ENCODE measurements at regions not wholly inside any gene's neighbourhood (a gene's known extent, or its start where the extent isn't known, plus 50 kb on each side); places are given as distances from the start of the nearest gene placed in this dataset.
A peak's percentile ranks its signal among the peaks of the same experiment; 100 is the strongest.

DNA sequence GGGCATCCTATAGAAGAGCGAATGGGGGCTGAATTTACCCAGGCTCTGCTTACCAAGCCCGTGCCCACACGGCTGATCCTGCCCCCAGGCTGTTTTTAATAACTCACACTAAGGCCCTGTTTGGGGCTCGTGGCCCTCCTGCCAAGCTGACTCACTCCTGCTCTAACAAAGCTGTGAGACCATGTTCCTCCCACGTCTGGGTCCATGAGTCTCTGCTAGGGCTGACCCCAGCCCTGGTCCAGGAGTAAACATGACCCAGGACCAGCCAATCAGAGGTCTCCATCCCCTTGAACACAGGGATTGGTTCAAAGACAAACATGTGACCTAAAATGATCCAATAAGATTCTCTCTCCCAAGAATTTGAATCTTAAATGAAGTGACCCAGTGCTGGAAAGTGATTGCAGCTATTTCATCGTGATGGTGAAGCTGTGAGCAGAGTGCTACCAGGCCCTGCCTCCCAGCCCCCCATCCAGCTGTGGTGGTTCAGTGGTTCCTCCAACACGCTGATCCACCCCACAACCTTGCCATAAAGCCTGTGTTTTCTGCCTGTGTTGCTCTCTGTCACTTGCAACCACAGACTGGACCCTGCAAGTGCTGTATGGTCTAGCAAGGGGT is 57.2 kb downstream of the C16orf82 start:
- H3K9ac ChIP-seq (ENCODE audit: low read depth, low read length) = no peak overlapping the region
- H2AFZ ChIP-seq (ENCODE audit: low read depth, low read length) = no peak overlapping the region
- H3K9me3 ChIP-seq (ENCODE audit: insufficient read depth, low read length, severe bottlenecking) = peaks cover 4% of the 10 kb centered on the region
- no peak overlapping the region for H3K27ac ChIP-seq (ENCODE audit: low read length)
- H3K36me3 ChIP-seq (ENCODE audit: insufficient read depth, low read length) = no peaks in the 10 kb centered on the region
- H4K20me1 ChIP-seq (ENCODE audit: insufficient read depth, low read length) = no peaks in the 10 kb centered on the region
- no peak overlapping the region for H3K4me3 ChIP-seq (ENCODE audit: low read depth in 1 of 2, low read length in 2 of 2)
- H3K79me2 ChIP-seq (ENCODE audit: insufficient read depth, low read length) = no peaks in the 10 kb centered on the region
- no peak for DNase-seq
- H3K4me2 ChIP-seq (ENCODE audit: insufficient read depth, low read length) = no peak overlapping the region
- ATAC-seq (ENCODE audit: insufficient read depth, low read depth) = no peak
- no peak for TF ChIP-seq EZH2 (IDR thresholded peaks at IDR 0.05; ENCODE audit: borderline replicate concordance, low read depth, low read length, severe bottlenecking)
- TF ChIP-seq, protein P1, sequence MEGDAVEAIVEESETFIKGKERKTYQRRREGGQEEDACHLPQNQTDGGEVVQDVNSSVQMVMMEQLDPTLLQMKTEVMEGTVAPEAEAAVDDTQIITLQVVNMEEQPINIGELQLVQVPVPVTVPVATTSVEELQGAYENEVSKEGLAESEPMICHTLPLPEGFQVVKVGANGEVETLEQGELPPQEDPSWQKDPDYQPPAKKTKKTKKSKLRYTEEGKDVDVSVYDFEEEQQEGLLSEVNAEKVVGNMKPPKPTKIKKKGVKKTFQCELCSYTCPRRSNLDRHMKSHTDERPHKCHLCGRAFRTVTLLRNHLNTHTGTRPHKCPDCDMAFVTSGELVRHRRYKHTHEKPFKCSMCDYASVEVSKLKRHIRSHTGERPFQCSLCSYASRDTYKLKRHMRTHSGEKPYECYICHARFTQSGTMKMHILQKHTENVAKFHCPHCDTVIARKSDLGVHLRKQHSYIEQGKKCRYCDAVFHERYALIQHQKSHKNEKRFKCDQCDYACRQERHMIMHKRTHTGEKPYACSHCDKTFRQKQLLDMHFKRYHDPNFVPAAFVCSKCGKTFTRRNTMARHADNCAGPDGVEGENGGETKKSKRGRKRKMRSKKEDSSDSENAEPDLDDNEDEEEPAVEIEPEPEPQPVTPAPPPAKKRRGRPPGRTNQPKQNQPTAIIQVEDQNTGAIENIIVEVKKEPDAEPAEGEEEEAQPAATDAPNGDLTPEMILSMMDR (IDR thresholded peaks at IDR 0.05; ENCODE audit: borderline replicate concordance, extremely low read depth, low read length, poor library complexity, severe bottlenecking) = no peak
- no peaks in the 10 kb centered on the region for H3K4me1 ChIP-seq (ENCODE audit: insufficient read depth, low read length)
- H3K27me3 ChIP-seq (ENCODE audit: insufficient read depth, low read length, poor library complexity) = no peaks in the 10 kb centered on the region

DNA sequence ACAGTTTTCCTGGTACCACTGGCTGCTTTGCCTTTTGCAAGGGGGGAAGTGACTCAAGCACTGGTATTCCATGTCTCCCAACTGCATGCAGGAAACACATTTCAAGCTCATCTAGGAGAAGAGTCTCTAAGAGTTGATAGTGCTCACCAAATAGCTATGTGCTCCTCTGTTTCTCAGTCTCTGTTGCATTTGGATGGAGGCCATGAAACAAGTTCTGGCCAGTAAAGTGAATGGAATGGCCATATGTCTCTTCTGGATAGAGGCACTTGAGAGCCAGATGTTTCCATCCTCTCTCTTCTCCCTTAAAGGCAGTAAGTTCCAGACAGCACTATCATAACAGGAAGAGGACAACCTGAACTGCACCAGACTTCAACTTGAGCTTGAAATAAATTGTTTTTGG is 60.6 kb downstream of the C16orf82 start:
- H3K27me3 ChIP-seq (ENCODE audit: insufficient read depth, low read length, poor library complexity) = no peaks in the 10 kb centered on the region

DNA sequence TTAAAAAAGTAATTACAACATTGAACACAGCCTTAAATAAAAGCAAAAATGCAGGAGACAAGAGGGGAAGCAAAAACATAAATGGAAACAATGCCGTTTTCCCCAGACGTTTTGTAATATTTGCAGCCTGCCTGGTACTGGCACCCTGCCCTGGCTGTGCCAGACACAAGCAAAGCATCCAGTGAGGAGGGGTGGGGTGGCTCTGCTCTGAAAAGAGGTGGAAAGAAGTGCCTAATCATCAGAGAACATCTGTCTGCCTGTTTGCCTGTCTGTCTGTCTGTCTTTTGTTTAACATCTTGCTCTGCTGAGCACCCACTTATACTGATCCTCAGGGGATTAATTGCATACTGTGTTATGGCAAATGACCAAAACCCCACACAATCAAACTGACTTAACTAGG is 62.7 kb downstream of the C16orf82 start:
- Histone ChIP-seq H3K4me2 (ENCODE audit: insufficient read depth, low read length) (no peak overlapping the region), H3K4me1 (ENCODE audit: insufficient read depth, low read length) (no peaks in the 10 kb centered on the region), H3K9me3 (ENCODE audit: insufficient read depth, low read length, severe bottlenecking) (peaks cover 8% of the 10 kb centered on the region), H4K20me1 (ENCODE audit: insufficient read depth, low read length) (no peaks in the 10 kb centered on the region), H2AFZ (ENCODE audit: low read depth, low read length) (0 out of 2 replicates have a peak overlapping the region, but pooled peaks have one; percentile 7), H3K27ac (ENCODE audit: low read length) (no peak overlapping the region), H3K9ac (ENCODE audit: low read depth, low read length) (no peak overlapping the region), H3K27me3 (ENCODE audit: insufficient read depth, low read length, poor library complexity) (no peaks in the 10 kb centered on the region), H3K79me2 (ENCODE audit: insufficient read depth, low read length) (no peaks in the 10 kb centered on the region), H3K4me3 (ENCODE audit: low read depth in 1 of 2, low read length in 2 of 2) (no peak overlapping the region), H3K36me3 (ENCODE audit: insufficient read depth, low read length) (no peaks in the 10 kb centered on the region)
- TF ChIP-seq EZH2 (IDR thresholded peaks at IDR 0.05; ENCODE audit: borderline replicate concordance, low read depth, low read length, severe bottlenecking) = no peak
- TF ChIP-seq, protein P1 (IDR thresholded peaks at IDR 0.05; ENCODE audit: borderline replicate concordance, extremely low read depth, low read length, poor library complexity, severe bottlenecking) = no peak
- no peak for DNase-seq
- ATAC-seq (ENCODE audit: insufficient read depth, low read depth) = no peak

More for the DNA sequence above, 60.6 kb downstream of the C16orf82 start:
- no peak overlapping the region for H3K4me3 ChIP-seq (ENCODE audit: low read depth in 1 of 2, low read length in 2 of 2)
- H3K9ac ChIP-seq (ENCODE audit: low read depth, low read length) = no peak overlapping the region
- H4K20me1 ChIP-seq (ENCODE audit: insufficient read depth, low read length) = no peaks in the 10 kb centered on the region
- H3K4me2 ChIP-seq (ENCODE audit: insufficient read depth, low read length) = no peak overlapping the region
- TF ChIP-seq EZH2 (IDR thresholded peaks at IDR 0.05; ENCODE audit: borderline replicate concordance, low read depth, low read length, severe bottlenecking) = no peak
- no peaks in the 10 kb centered on the region for H3K36me3 ChIP-seq (ENCODE audit: insufficient read depth, low read length)
- no peaks in the 10 kb centered on the region for H3K4me1 ChIP-seq (ENCODE audit: insufficient read depth, low read length)
- DNase-seq = no peak
- no peak for ATAC-seq (ENCODE audit: insufficient read depth, low read depth)
- H3K27ac ChIP-seq (ENCODE audit: low read length) = no peak overlapping the region
- H3K79me2 ChIP-seq (ENCODE audit: insufficient read depth, low read length) = no peaks in the 10 kb centered on the region
- H2AFZ ChIP-seq (ENCODE audit: low read depth, low read length) = no peak overlapping the region
- H3K9me3 ChIP-seq (ENCODE audit: insufficient read depth, low read length, severe bottlenecking) = peaks cover 3% of the 10 kb centered on the region

DNA sequence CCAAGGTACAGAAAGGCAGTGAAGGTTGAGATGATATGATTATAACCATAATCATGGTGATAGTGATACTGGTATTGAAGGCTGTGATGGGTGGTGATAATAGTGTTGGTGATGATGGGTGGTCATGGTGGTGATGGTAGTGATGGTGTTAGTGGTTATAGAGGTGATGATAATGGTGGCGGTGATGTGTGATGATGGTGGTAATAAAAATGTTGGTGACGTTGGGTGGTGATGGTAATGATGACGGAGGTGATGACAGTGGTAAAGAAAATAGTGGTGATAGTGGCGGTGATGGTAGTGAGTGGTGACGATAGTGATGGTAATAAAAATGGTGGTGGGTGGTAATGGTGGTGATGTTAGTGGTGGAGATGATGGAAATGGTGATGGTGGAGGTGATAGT is 65.1 kb upstream of the KDM8 start:
- H3K4me3 ChIP-seq (ENCODE audit: low read depth in 1 of 2, low read length in 2 of 2) = no peak overlapping the region
- no peaks in the 10 kb centered on the region for H3K4me1 ChIP-seq (ENCODE audit: insufficient read depth, low read length)
- H3K9me3 ChIP-seq (ENCODE audit: insufficient read depth, low read length, severe bottlenecking) = no peaks in the 10 kb centered on the region
- no peak overlapping the region for H3K27ac ChIP-seq (ENCODE audit: low read length)
- TF ChIP-seq, protein P1 (IDR thresholded peaks at IDR 0.05; ENCODE audit: borderline replicate concordance, extremely low read depth, low read length, poor library complexity, severe bottlenecking) = no peak
- no peak for TF ChIP-seq EZH2 (IDR thresholded peaks at IDR 0.05; ENCODE audit: borderline replicate concordance, low read depth, low read length, severe bottlenecking)
- H3K4me2 ChIP-seq (ENCODE audit: insufficient read depth, low read length) = no peak overlapping the region
- H4K20me1 ChIP-seq (ENCODE audit: insufficient read depth, low read length) = no peaks in the 10 kb centered on the region
- no peak overlapping the region for H2AFZ ChIP-seq (ENCODE audit: low read depth, low read length)
- DNase-seq = no peak
- H3K79me2 ChIP-seq (ENCODE audit: insufficient read depth, low read length) = no peaks in the 10 kb centered on the region
- no peaks in the 10 kb centered on the region for H3K27me3 ChIP-seq (ENCODE audit: insufficient read depth, low read length, poor library complexity)
- no peaks in the 10 kb centered on the region for H3K36me3 ChIP-seq (ENCODE audit: insufficient read depth, low read length)
- H3K9ac ChIP-seq (ENCODE audit: low read depth, low read length) = no peak overlapping the region
- no peak for ATAC-seq (ENCODE audit: insufficient read depth, low read depth)
